GM18517 (cell line): ENCODE measurements at regions not wholly inside any gene's neighbourhood (a gene's known extent, or its start where the extent isn't known, plus 50 kb on each side); places are given as distances from the start of the nearest gene placed in this dataset.

Experiments
- ATAC-seq: cut with Tn5 transposase; IDR thresholded peaks from one replicate; pipeline ENCODE4 v1.9.1; 2021; ENCODE audit warnings: mild to moderate bottlenecking, moderate library complexity; ENCODE audit not compliant: unreplicated experiment

DNA sequence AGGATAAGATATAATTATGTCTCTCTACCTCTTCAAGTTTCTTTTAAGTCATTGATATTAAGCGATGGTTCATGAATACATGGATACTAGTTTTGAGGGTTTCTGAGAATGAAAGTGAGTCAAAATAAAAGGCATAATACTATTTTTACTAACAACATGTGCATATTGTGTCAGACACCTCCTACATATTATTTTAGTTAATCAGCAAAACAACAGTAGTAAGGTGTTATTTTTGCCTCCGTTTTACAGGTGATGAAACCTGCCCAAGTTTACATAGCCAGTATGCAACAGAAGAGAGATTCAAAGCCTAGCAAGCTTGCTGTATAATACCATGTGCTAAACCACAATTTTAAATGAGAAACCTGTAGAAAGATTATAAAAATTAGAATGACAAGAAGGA is 544.1 kb downstream of the EPHA5 start:
- no peak for ATAC-seq

DNA sequence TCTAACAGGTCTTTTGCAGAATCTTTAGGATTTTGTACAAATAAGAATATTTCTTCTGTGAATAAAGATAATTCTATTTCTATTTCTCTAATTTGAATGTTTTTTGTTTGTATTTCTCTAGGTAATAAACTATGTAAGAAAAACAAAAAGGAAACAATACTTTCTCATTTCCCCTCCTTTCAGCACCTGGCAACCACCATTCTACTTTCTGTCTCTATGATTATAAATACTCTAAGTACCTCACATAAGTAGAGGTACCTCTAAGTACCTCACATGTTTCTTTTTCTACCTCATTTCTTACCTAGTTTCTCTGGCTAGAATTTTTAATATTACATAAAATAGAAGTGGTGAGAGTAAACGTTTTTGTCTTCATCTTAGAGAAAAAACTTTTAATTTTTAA is 550.0 kb downstream of the EPHA5 start:
- no peak for ATAC-seq

DNA sequence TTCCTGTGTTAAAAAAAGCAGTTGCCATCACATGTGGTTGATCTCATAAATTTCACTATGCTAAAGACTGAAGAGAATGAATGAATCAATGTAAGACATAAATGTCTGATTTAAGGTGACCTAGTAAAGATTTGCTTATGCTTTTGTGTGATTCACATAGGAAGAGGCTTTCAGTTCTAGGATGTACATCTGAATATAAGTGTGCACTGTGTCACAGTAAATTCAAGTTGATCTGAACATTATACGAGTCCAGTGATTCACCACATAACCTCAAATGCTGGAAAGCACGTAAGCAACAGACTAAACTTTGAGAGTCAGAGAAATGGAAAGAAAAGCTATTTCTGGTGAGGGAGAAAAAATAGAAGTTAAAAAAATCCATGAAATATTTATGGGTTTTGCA is 567.9 kb downstream of the EPHA5 start:
- ATAC-seq, result no peak

DNA sequence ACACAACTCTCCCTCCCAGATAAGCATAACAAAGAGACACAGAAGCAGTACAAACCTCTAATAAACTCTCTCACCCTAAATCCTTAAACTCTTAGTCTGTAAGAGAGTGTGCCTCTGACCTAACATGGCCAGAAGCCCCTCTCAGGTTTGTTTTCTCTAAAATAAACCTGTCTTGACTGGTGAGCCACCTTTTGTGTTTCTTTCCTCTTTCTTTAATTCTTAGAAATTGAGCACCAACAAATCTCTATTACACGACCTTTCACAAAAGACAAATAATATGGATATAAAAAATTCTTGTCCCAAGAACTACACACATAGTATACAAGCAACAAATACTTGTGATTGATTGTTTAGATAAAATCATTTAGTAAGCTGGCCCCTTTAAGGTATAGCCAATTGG is 573.7 kb downstream of the EPHA5 start:
- no peak for ATAC-seq

DNA sequence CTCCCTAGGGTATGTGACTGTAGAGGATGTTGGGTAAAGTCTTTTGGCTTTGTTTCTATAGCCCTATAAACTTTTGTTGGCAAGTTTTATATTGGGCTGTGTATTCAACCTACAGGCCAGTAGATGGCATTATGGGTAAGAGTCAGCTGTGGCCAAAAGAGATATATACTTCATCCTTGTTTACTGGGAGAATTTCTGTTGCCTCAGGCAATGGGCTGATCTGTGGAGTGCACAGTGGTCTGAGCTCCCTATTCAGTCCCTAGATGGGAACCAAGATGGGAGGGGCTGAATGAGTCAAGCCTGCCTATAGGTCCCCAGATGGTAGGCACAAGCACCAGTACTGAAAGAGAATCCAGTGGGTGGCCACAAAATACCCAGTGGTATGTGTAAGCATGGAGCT is 580.6 kb downstream of the EPHA5 start:
- no peak for ATAC-seq

DNA sequence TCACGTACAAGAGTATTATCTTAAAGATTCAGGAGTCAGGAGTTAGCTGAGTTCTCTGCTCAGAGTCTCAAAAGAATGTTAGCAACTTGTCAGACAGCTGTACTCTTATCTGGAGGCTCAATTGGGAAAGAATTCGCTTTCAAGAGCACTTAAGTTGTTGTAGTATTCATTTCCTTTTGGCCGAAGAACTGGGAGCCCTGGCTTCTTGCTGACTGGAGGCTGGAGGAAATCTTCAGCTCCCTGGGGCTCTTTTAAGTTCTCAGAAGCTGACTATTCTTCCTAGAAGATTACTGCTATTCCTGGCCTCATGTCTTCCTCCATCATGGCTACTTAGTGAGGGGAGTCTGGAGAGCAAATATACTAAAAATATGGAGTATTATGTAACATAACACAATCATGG is 587.2 kb downstream of the EPHA5 start:
- ATAC-seq, result no peak

DNA sequence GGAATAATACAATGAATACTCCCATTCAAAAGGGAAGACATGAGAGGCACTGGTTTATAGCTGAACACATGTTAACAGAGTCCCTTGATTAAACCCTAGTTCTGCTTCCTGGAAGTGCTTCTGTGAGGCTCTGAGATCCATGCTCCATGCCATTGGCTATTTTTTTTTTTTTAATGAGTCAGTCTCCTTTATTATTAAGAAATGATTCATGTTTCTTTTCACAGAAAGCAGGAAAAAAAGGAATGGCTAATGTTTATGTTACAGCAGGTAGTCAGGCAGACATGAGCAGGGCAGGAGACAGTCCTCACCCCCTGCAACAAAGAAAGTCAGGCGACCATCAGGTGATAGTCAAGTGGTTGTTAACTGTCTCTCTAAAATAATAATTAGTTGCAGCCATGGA is 598.7 kb downstream of the EPHA5 start:
- ATAC-seq, result no peak

DNA sequence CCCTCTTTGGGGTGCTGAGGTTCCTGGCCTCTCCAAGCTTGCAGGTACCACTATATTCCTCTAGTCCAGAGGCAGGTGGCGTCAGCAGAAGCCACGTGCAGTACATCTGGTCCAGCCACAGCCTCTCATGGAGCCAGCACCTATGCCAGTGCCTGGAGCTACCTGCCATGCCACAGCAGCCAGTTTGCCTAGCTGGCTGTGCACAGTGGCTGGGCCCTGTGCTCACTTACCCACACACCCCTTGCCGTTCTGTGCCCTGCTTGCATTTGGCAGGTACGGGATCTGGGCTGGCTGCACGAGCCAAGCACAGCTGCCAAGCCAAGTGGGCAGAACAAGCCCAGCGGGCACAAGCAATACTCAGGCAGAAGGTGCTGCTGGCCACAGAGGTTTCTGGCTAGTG is 601.1 kb downstream of the EPHA5 start:
- no peak for ATAC-seq

DNA sequence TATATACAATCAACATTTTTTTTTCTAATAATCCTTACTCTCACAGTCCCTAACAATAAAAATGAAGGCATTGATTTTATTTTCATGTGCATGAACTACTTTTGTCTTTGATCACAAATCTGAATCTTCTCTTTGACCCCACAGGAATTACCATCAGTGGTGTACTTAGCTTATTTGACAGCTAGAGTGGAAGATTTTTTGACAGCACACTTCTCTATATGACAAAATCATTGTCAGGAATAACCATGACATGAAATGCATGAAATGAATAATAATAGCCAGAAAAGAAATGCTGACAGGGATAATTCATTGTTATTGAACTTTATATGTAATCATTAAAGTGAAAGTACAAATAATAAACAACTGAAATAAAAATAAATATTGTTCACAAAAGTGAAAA is 604.2 kb downstream of the EPHA5 start:
- ATAC-seq, result no peak

DNA sequence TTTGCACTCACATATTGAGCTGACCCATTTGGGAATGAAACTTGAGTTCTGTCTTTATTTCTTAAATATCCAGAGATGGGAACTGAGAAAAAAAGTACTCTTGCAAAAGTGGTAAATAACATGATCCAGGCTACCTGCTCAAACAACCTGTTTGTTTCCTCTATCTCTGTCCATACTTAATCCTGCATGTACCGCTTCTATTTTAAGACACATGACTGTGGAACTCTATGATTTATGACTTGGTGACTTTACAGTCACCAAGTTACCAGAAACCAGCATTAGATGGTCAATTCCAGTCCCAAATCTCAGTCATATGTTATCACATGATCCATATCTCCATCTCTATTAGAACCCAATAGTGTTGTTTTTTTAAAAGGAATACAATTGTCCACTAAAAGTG is 606.7 kb downstream of the EPHA5 start:
- ATAC-seq, result no peak

DNA sequence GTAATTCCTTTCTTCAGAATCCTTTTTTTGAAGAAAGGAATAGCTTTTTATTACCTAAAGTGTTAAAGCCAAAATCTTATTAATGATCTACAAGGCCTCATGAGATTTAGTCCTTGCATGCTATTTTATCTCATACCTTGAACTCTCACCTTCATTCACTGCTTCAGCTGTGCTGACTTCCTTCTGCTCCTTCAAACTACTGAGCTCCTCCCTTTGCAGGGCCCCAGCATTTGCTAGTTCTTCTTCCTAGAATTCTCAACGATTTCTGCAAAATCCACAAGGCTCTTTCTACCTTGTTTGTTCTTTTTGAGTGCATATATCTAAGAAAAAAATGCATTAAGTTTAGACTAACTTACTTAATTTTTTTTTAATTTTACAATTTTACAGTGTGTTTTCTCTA is 619.5 kb downstream of the EPHA5 start:
- no peak for ATAC-seq

DNA sequence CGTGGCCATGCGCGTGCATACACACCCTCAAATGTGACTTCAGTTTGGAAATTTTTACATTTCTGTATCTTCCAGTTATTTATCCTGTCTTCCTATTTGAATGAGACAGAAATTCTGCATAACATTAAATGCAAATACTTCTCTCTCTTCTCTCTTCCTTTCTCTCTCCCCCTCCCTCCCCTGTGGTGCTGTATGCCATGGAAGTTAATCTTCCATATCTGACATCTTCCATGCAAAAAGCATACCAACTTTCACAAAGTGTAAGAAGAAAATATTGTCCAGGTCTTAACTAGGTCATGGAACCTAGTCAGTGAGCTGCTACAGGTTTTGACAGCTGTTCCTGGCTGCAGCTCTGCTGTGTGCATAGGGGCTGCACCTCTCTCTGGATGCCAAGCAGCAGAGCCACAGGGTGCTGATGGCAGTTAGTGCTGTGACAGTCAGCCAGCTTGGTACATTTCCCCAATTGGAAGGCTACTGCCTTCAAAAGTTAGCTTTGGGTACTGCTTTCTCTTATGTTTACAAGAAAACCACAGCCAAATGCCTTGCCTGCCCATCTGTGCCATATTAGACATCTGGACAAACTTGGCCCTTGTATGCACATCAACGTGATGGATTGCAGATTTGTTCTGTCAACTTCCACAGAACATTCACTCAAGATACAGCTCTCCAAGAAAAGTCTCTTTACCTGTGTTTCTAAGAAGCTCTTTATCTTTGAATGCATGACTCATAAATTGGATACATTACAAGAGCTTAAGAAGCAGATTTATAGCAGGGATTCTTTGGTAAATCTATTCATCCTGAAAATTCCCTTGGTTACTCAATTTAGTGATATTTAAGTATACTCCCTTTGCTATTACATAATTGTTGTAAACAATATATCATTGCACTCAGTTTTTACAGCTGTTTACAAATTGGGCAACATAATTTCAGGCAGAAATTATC is 623.8 kb downstream of the EPHA5 start:
- ATAC-seq, result no peak

DNA sequence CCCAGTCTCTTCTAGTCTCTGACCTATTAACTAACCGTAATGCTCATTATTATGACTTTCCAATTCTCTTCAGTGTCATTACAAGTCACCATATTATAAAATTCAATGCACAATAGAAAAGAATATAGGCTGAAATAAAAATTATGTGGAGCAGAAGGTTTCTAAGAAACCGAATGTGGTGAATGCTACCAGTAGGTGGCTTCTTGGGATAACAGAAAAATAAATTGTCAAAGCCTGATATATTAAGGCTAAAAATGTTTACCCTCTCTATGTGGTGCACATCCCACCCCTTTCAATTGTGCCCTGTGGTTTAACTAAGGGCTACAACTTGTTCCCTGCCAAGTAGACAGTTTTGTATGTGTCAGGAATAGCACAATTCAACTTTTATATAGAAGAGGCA is 624.6 kb upstream of the TECRL start:
- no peak for ATAC-seq

DNA sequence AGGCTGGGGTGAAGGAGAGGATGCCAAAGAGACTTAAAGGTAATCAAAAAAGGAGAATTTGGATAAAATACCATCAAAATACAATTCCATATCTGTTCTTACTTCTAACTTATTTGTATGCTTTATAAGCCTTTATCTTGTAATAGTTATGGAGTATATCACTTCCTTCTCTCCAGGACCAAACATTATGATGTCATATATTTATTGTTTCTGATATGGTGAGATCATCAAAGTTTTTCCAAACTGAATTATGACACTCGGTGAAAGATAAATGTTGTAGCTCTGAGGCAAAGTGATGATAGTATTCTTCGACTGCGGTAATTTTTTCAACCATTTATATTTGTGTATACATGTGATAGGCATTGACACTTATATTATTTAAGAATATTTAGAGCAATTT is 619.3 kb upstream of the TECRL start:
- ATAC-seq, result no peak

DNA sequence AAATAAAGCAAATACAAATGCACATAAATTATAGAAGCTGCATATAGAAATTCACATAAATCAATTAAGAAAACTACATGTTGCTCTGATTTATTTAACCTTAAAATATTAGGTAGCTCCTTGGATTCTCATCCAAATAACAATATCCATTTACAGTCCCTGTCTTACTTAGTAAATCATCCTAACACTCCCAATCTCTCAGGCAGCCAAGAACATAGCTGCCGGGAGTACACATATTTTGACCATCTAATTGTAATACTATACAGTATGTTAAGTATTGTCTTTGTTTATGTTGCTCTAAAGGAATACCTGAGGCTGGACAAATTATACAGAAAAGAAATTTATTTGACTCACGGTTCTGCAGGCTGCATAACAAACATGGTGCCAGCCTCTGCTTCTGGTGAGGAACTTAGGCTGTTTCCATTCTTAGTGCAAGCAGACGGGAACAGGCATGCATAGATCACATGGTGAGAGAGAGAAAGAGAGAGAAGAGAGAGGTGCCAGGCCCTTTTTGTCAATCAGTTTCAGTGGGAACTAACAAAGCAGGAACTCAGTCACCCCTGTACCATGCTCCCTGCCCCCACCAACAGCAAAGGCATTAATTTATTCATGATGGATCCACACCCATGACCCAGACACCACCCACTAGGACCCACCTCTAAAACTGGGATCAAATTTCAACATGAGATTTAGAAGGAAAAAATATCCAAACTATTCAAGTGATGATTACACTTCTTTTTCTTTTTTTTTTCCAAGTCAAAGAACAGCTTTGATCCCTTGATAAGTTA is 614.8 kb upstream of the TECRL start:
- no peak for ATAC-seq

DNA sequence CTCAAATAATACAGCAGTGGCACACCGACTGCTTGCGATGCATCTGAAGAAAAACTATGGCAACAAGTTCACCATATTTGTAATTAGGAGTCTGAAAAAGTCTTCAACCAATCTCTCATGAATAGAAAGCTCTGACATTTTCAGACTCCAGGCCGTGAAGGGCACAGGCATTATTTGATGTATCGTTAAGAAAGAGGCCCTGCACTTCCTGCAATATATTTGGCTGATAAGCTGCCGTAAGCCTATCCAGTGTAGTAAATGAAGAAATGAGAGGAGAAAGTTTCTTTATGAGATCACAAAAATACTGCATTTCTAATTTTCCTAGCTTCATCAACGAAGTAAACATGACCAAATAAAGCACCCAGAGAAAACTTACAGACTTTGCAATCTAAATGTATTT is 613.8 kb upstream of the TECRL start:
- no peak for ATAC-seq

DNA sequence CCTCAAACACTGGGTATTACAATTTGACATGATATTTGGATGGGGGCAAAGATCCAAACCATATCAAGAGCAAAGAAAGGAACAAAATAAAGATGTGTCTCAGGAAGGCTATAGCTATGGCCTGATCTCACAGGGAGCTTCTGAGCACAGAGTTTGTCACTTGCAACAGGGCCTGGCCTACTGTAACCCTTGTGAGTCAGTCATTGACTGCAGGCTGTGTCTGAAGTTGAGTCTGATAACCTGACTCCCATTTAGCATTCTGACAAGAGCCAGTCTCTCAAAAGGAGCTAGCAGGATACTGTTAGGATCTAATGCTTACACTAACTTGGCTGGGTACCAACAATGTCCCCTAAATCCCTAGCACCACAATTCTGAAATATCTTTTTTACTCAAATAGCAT is 612.5 kb upstream of the TECRL start:
- no peak for ATAC-seq

DNA sequence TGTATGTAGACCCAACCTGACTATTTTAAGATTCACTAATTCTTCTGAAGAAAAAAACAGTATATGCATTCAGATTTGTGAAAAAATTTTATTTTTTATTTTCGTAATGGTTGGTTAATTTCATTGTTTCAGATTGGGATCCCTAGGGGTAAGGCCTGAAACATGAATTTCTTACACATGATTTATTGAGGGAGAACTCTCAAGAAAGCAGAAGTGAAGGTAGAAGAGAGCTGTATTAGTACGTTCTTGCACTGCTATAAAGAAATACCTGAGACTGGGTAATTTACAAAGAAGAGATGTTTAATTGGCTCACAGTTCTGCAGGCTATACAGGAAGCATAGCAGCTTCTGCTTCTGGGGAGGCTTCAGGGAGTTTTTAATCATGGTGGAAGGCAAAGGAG is 611.9 kb upstream of the TECRL start:
- ATAC-seq, result no peak

DNA sequence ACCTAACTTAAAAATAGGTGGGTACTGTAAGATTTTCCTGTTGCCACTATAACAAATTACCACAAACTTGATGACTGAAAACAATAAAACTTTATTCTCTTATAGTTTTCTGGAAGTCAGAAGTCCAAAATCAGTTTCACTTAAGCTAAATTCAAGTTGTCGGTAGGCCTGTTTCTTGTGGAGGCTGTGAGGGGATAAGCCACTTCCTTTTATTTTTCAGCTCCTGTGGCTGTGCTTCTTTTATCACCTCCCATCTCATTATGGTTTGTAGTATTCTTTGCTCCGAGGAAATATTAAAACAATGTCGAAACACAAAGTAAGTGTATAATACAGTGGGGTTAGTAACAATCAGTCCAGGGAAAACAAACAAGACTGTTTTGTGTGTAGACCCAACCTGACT is 610.5 kb upstream of the TECRL start:
- no peak for ATAC-seq

DNA sequence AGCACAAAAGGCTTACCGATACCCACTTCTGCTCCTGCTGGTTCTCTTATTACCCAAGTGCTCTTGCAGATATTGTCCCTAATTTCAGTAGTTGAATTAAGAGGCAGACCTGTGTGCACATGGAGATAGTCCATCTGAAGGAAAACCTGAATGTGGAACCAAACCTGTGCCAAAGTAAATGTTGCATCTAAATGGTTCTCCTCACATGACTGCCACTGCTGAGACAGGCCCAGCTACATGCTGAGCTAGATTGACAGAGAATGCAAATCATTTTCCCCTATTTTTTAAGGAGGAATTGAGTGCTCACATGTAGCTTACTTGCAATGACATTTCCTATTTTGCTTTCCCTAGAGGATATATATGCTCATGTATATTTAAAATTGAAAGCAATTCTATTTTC is 609.1 kb upstream of the TECRL start:
- ATAC-seq, result no peak

DNA sequence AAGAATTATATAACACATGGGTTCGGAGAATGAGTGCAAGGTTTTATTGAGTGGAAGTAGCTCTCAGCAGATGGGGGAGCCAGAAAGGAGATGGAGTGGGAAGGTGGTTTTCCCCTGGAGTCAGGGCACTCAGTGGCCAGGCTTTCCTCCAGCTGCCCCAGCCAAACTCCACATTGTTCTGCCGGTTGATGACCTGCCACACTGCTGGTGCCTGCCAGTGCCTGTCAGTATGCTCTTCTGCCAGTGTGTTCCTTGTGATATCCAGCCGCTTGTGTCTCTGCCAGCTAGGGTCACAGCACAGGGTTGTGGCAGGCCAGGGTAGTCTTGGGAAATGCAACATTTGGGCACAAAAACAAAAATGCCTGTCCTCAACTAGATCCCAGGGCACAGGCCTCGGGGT is 604.8 kb upstream of the TECRL start:
- ATAC-seq, result no peak

DNA sequence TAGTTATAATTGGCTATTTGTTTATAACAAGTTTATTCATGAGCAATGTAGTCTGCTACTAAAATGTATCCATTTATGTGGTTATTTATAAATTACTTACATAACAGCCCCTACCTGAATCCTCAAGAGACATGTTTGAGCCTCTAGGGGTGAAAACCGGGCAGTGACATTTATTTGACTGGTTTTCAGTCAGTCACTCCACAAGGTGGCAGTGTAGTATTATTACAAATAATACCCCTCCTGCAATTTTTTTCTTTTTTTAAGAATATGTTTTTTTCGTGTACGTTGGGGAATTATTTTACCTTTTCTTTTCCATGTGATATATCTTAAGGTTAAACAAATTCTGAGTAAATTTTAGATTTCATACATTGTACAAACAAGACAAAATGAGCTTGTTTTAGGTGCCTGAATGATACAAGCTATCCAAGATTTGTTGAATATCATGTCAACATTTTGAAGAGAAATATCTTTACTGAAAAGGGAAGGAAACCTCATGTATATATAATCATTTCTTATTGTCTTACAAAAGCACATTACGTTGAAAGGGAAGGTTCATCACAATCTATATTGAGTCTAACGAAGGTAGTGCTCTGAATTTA is 598.7 kb upstream of the TECRL start:
- ATAC-seq, result no peak
